ENCODE measurements at regions not wholly inside any gene's neighbourhood (a gene's known extent, or its start where the extent isn't known, plus 50 kb on each side); places are given as distances from the start of the nearest gene placed in this dataset.
"Not testable (repeated sequence)": the region's sequence is repeated elsewhere in the genome, so short reads cannot be mapped to it uniquely, and the experiment has no call there.

DNA sequence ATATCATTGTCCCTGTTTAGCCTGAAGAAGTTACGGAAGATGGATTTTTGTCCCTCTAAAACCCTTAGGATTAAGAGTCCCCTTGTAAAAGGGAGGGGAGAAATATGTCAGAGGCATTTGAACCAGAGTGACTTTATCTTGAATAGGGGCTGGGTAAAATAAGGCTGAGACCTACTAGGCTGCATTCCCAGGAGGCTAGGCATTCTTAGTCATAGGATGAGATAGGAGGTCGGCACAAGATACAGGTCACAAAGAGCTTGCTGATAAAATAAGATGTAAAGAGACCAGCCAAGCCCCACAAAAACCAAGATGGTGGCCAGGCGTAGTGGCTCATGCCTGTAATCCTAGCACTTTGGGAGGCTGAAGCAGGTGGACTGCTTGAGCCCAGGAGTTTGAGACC, 60.0 kb upstream of the ARID1A start:
- TF ChIP-seq, protein P1, sequence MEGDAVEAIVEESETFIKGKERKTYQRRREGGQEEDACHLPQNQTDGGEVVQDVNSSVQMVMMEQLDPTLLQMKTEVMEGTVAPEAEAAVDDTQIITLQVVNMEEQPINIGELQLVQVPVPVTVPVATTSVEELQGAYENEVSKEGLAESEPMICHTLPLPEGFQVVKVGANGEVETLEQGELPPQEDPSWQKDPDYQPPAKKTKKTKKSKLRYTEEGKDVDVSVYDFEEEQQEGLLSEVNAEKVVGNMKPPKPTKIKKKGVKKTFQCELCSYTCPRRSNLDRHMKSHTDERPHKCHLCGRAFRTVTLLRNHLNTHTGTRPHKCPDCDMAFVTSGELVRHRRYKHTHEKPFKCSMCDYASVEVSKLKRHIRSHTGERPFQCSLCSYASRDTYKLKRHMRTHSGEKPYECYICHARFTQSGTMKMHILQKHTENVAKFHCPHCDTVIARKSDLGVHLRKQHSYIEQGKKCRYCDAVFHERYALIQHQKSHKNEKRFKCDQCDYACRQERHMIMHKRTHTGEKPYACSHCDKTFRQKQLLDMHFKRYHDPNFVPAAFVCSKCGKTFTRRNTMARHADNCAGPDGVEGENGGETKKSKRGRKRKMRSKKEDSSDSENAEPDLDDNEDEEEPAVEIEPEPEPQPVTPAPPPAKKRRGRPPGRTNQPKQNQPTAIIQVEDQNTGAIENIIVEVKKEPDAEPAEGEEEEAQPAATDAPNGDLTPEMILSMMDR (IDR thresholded peaks at IDR 0.05; ENCODE audit: low read depth, low read length), result not testable (repeated sequence)
- TF ChIP-seq POLR2A (IDR thresholded peaks at IDR 0.05; ENCODE audit: extremely low read depth, insufficient read length), result not testable (repeated sequence)
- TF ChIP-seq, protein P2, sequence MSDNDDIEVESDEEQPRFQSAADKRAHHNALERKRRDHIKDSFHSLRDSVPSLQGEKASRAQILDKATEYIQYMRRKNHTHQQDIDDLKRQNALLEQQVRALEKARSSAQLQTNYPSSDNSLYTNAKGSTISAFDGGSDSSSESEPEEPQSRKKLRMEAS (IDR thresholded peaks at IDR 0.05; ENCODE audit: low read depth, low read length), result not testable (repeated sequence)
